SK-MEL-5 (cell line): ENCODE measurements at regions not wholly inside any gene's neighbourhood (a gene's known extent, or its start where the extent isn't known, plus 50 kb on each side); places are given as distances from the start of the nearest gene placed in this dataset.

ENCODE experiments used
- DNase-seq: peaks from one replicate; pipeline ENCODE4 v3.0.0-alpha.2; 2016; ENCODE audit warnings: low read depth, low spot score
- in situ Hi-C: cut with HindIII; loops from 2 replicates; pipeline ENCODE4 v1.10.0; 2016; ENCODE audit warnings: low sequenced_read_pairs, high pct_unique_total_duplicates, low pct_unique_long_range_greater_than_20kb

- peak; percentile 19 for DNase-seq
- in situ Hi-C loops = no loop called here
These were observed 120.9 kb upstream of the SMIM21 start for GRCh38 chr18:75548353-75548905.

- peak; percentile 13 for DNase-seq
- in situ Hi-C loops = no loop called here
These were observed 119.5 kb upstream of the SMIM21 start for GRCh38 chr18:75546964-75547363.

- in situ Hi-C loops = no loop called here
- DNase-seq = no peak
These were observed 117.7 kb upstream of the SMIM21 start for GRCh38 chr18:75545189-75545588.

- DNase-seq = no peak
- in situ Hi-C loops = no loop called here
These were observed 117.0 kb upstream of the SMIM21 start for GRCh38 chr18:75544496-75544895.

- in situ Hi-C loops = no loop called here
- no peak for DNase-seq
These were observed 116.6 kb upstream of the SMIM21 start for GRCh38 chr18:75544051-75544481.

- in situ Hi-C loops = no loop called here
- no peak for DNase-seq
These were observed 111.2 kb upstream of the SMIM21 start for GRCh38 chr18:75538727-75539126.

- in situ Hi-C loops = no loop called here
- no peak for DNase-seq
These were observed 106.4 kb upstream of the SMIM21 start for GRCh38 chr18:75533950-75534349.

GRCh38 chr18:75533209-75533608 lies 105.7 kb upstream of the SMIM21 start:
- DNase-seq = no peak
- in situ Hi-C loops = no loop called here

GRCh38 chr18:75531851-75532459 lies 104.5 kb upstream of the SMIM21 start:
- in situ Hi-C loops = no loop called here
- DNase-seq = no peak

GRCh38 chr18:75531212-75531850 lies 103.8 kb upstream of the SMIM21 start:
- in situ Hi-C loops = no loop called here
- no peak for DNase-seq

- in situ Hi-C loops = no loop called here
- no peak for DNase-seq
These were observed 103.2 kb upstream of the SMIM21 start for GRCh38 chr18:75530566-75531211.

- DNase-seq = no peak
These were observed 102.6 kb upstream of the SMIM21 start for GRCh38 chr18:75530118-75530517.

GRCh38 chr18:75529394-75529793 lies 101.9 kb upstream of the SMIM21 start:
- in situ Hi-C loops = no loop called here
- no peak for DNase-seq

More at GRCh38 chr18:75530118-75530517, 102.6 kb upstream of the SMIM21 start:
- in situ Hi-C loops = no loop called here

GRCh38 chr18:75527848-75528685 lies 100.6 kb upstream of the SMIM21 start:
- DNase-seq = no peak
- in situ Hi-C loops = no loop called here

GRCh38 chr18:75526038-75526437 lies 98.5 kb upstream of the SMIM21 start:
- in situ Hi-C loops = no loop called here
- DNase-seq = no peak

GRCh38 chr18:75525331-75525730 lies 97.8 kb upstream of the SMIM21 start:
- in situ Hi-C loops = no loop called here
- no peak for DNase-seq

GRCh38 chr18:75524841-75525240 lies 97.3 kb upstream of the SMIM21 start:
- in situ Hi-C loops = no loop called here
- no peak for DNase-seq

- no peak for DNase-seq
- in situ Hi-C loops = no loop called here
These were observed 96.7 kb upstream of the SMIM21 start for GRCh38 chr18:75524181-75524580.
